Suprapubic skin (tissue), 4 donors: ENCODE measurements at regions not wholly inside any gene's neighbourhood (a gene's known extent, or its start where the extent isn't known, plus 50 kb on each side); places are given as distances from the start of the nearest gene placed in this dataset.

Experiments
- POLR2A ChIP-seq, 2 donors: fragments of 450-650 bp; IDR thresholded peaks; one replicate each; pipeline ENCODE4 v1.6.1; 2017; ENCODE audit warnings: antibody characterized with exemption in 2 of 2, mild to moderate bottlenecking in 2 of 2, moderate library complexity in 2 of 2
- POLR2AphosphoS5 ChIP-seq, 3 donors: sonication (generic); formaldehyde crosslinking; IDR thresholded peaks; one replicate each; pipeline ENCODE4 v1.6.1; 2017; ENCODE audit warnings: antibody characterized with exemption in 3 of 3

DNA sequence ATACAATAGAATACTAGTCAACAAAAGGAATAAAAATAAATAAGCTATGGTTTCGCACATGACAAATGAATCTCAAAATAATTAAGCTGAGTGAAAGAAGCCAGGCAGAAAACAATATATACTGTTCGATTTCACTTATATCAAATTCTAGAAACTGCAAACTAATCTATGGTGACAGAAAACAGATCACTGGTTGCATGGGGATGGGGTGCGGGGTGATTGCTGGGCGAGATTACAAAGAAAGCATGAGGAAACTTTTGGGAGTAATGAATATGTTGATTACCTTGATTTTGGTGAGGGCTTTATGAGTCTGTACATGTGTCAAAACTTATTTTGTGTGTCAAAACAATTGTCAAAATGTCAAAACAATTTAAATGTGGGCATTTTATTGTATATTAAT is 135.6 kb downstream of the GPR85 start:
- TF ChIP-seq POLR2A (IDR thresholded peaks at IDR 0.05) (no peak), POLR2AphosphoS5 (IDR thresholded peaks at IDR 0.05) (no peak)
